Stomach (tissue), 8 donors: ENCODE measurements at regions not wholly inside any gene's neighbourhood (a gene's known extent, or its start where the extent isn't known, plus 50 kb on each side); places are given as distances from the start of the nearest gene placed in this dataset.

Experiments used
- DNase-seq, 2 donors: peaks; one replicate each; pipeline versions ENCODE4 v3.0.0 to v3.0.0-alpha.2; 2013 to 2019
- H3K27ac ChIP-seq, 5 donors: fragments of 200-600 bp in 4 of 5; sonication (generic) in 4 of 5; one replicate each; pipeline ENCODE4 v1.5.1; 2013 to 2019; ENCODE audit warnings: mild to moderate bottlenecking in 1 of 5, moderate library complexity in 1 of 5
- H3K27me3 ChIP-seq, 3 donors: fragments of 200-600 bp; sonication (generic); one replicate each; pipeline ENCODE4 v1.5.1; 2017 to 2019; ENCODE audit warnings: mixed run types in 1 of 3
- H3K36me3 ChIP-seq, 4 donors: fragments of 200-600 bp; sonication (generic); 1 replicate in 3 of 4; 2 replicates in 1 of 4; pipeline ENCODE4 v1.5.1; 2016 to 2019
- H3K4me1 ChIP-seq, 4 donors: fragments of 200-600 bp; sonication (generic); one replicate each; pipeline ENCODE4 v1.5.1; 2016 to 2019
- H3K4me3 ChIP-seq, 4 donors: fragments of 200-600 bp; sonication (generic) in 3 of 4; one replicate each; pipeline ENCODE4 v1.5.1; 2016 to 2019; ENCODE audit warnings: mild to moderate bottlenecking in 1 of 4
- H3K9me3 ChIP-seq, 4 donors: fragments of 200-600 bp; sonication (generic); one replicate each; pipeline ENCODE4 v1.5.1; 2016 to 2019
- EP300 ChIP-seq: sonication (generic); formaldehyde crosslinking; IDR thresholded peaks from one replicate; pipeline ENCODE4 v1.6.1; 2017; ENCODE audit warnings: antibody characterized with exemption
- POLR2A ChIP-seq, 4 donors: fragments of 450-650 bp; IDR thresholded peaks; one replicate each; pipeline ENCODE4 v1.6.1; 2016; ENCODE audit warnings: antibody characterized with exemption in 4 of 4, control low read depth in 2 of 4, mild to moderate bottlenecking in 1 of 4, moderate library complexity in 1 of 4
- POLR2AphosphoS5 ChIP-seq, 3 donors: sonication (generic); formaldehyde crosslinking; IDR thresholded peaks; one replicate each; pipeline ENCODE4 v1.6.1; 2016; ENCODE audit warnings: antibody characterized with exemption in 3 of 3
- WGBS, 5 donors: extraction: QIAGEN DNeasy Blood & Tissue Kit in 3 of 5; methylation state at CpG; one replicate each; pipeline versions ENCODE4 v1.1.5 to v1.1.7; 2013 to 2018; 5-methylcytosine and 5-hydroxymethylcytosine counted together
- intact Hi-C: fragments of 100-400 bp; cut with DNase I; formaldehyde crosslinking; loops from one replicate; pipeline ENCODE4 v1.15.1; 2023; ENCODE audit warnings: low total_unique reads
- TF ChIP-seq, protein P1 (sequence below), 7 experiments: fragments of 450-650 bp in 4 of 7; fragments of 200-600 bp in 3 of 7; sonication (generic) in 3 of 7; IDR thresholded peaks; one replicate each; pipeline ENCODE4 v1.5.1; 2016 to 2019; ENCODE audit warnings: antibody characterized with exemption in 7 of 7, control low read depth in 2 of 7, mild to moderate bottlenecking in 1 of 7
- donor health status: healthy with polysubstance abuse.
- donor health status: Bipolar disorder and iron deficiency.
- donor health status: healthy.

DNA sequence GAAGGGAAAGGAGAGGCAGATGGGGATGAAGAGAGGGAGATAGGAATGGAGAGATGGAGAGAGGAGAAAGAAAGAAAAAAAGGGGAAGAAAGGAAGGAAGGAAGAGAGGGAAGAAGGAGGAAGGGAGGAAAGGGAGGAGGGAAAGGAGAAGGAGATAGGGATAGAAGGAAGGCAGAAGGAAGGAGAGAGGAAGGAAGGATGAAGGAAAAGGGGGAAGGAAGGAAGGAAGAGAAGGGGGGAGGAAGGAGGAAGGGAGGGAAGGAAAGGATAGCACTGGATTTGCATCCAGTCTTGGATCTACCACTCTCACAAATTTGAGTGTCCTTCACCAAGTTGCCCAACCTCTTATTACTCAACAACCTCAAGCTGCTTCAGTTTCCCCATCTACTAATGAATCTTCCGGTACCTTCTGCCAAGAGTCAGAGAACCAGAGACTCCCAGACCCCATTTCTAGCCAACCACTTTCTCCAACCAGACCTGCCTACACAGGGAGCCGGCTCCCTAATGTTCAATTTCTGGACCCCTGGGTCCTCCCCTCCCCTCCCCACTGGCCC is 79.7 kb upstream of the FOXP4 start:
- H3K36me3 ChIP-seq = no peaks in the 10 kb centered on the region
- no peaks in the 10 kb centered on the region for H3K9me3 ChIP-seq
- DNase-seq = no peak
- no peak overlapping the region for H3K4me3 ChIP-seq
- peaks cover 0 to 70% (median 8%) of the 10 kb centered on the region in 3 donors for H3K27me3 ChIP-seq
- no peak overlapping the region for H3K27ac ChIP-seq
- WGBS, 5 donors = 44 to 62% (median 47%) methylated on average over 2 of the region's 2 CpGs
- TF ChIP-seq, protein P1, sequence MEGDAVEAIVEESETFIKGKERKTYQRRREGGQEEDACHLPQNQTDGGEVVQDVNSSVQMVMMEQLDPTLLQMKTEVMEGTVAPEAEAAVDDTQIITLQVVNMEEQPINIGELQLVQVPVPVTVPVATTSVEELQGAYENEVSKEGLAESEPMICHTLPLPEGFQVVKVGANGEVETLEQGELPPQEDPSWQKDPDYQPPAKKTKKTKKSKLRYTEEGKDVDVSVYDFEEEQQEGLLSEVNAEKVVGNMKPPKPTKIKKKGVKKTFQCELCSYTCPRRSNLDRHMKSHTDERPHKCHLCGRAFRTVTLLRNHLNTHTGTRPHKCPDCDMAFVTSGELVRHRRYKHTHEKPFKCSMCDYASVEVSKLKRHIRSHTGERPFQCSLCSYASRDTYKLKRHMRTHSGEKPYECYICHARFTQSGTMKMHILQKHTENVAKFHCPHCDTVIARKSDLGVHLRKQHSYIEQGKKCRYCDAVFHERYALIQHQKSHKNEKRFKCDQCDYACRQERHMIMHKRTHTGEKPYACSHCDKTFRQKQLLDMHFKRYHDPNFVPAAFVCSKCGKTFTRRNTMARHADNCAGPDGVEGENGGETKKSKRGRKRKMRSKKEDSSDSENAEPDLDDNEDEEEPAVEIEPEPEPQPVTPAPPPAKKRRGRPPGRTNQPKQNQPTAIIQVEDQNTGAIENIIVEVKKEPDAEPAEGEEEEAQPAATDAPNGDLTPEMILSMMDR (IDR thresholded peaks at IDR 0.05) = no peak
- no peak for TF ChIP-seq POLR2A (IDR thresholded peaks at IDR 0.05)
- no peak for TF ChIP-seq EP300
- TF ChIP-seq POLR2AphosphoS5 (IDR thresholded peaks at IDR 0.05) = no peak
- H3K4me1 ChIP-seq = peaks cover 11 to 38% (median 21%) of the 10 kb centered on the region in 4 donors
- intact Hi-C loops = no loop called here

DNA sequence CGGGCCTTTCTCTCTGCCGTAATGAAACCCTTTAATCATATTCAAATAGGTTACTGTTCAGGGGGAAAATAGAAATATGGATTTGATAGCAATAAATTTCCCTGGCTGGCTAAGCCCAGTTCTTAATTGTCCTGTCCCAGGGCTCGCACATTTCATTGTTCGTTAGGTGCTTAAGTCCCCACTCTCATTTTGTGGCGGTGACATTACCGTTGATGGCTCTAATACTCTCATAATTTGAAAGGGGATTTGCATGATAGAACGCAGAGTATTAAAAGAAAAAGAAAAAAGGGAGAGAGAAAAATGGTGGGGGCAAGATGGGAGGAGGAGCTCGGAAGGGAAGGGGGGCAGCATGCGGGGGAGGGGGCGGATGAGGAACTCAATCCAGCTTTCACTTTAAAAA is 79.1 kb upstream of the FOXP4 start:
- intact Hi-C loops = no loop called here
- 76 to 87% (median 79%) methylated on average over 10 of the region's 10 CpGs for WGBS, 5 donors

DNA sequence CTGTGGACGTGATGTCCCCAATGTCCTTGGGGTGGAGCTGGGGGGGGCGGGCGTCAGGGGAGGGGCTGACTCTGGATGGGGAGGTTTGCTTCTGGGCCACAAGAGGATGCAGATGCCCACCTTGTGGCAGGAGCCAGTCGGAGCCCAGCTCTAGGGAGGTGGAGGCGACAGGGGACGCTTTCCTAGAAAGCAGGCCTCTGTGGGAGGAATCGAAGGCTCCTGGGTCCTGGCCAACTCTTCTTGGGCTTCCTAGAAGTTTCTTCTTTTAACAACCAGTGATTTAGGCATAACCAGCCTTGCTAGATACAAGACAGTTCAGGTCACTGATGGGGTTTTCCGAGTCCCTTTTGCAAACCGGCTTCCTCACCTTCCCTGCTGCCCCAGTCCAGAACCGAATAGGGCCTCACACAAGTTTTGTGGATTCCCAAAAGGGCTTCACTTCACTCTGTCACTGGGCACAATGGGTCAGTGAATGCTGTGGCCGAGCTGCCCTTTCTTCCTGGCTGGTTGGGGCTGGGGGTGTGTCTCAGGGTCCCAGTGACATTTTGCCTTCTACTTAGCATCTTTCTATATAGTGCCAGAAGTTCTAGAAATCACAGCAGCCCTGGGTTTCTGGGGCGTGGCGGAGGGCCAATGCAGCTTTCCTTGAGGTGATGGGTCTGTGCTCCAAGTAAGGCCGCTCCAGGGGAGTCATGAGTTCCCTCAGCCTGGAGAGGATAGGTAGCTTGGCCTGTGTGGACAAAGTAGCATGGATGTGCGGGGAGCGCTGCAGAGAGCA is 78.4 kb upstream of the FOXP4 start:
- no peak overlapping the region for H3K27ac ChIP-seq
- no peak overlapping the region for H3K4me3 ChIP-seq
- peaks cover 11 to 30% (median 21%) of the 10 kb centered on the region in 4 donors for H3K4me1 ChIP-seq
- TF ChIP-seq, protein P1 (IDR thresholded peaks at IDR 0.05) = no peak
- TF ChIP-seq POLR2A (IDR thresholded peaks at IDR 0.05) (no peak), EP300 (no peak), POLR2AphosphoS5 (IDR thresholded peaks at IDR 0.05) (no peak)
- intact Hi-C loops = no loop called here
- H3K36me3 ChIP-seq = no peaks in the 10 kb centered on the region
- peaks cover 0 to 77% (median 8%) of the 10 kb centered on the region in 3 donors for H3K27me3 ChIP-seq
- DNase-seq = no peak
- no peaks in the 10 kb centered on the region for H3K9me3 ChIP-seq
- 80 to 88% (median 83%) methylated on average over 16 of the region's 16 CpGs for WGBS, 5 donors

More for the DNA sequence above, 79.1 kb upstream of the FOXP4 start:
- H3K27ac ChIP-seq = no peak overlapping the region
- H3K9me3 ChIP-seq = no peaks in the 10 kb centered on the region
- no peak for DNase-seq
- peaks cover 11 to 37% (median 21%) of the 10 kb centered on the region in 4 donors for H3K4me1 ChIP-seq
- no peak overlapping the region for H3K4me3 ChIP-seq
- no peaks in the 10 kb centered on the region for H3K36me3 ChIP-seq
- TF ChIP-seq EP300 = no peak
- no peak for TF ChIP-seq POLR2AphosphoS5 (IDR thresholded peaks at IDR 0.05)
- no peak for TF ChIP-seq POLR2A (IDR thresholded peaks at IDR 0.05)
- TF ChIP-seq, protein P1 (IDR thresholded peaks at IDR 0.05) = no peak
- peaks cover 0 to 76% (median 8%) of the 10 kb centered on the region in 3 donors for H3K27me3 ChIP-seq

DNA sequence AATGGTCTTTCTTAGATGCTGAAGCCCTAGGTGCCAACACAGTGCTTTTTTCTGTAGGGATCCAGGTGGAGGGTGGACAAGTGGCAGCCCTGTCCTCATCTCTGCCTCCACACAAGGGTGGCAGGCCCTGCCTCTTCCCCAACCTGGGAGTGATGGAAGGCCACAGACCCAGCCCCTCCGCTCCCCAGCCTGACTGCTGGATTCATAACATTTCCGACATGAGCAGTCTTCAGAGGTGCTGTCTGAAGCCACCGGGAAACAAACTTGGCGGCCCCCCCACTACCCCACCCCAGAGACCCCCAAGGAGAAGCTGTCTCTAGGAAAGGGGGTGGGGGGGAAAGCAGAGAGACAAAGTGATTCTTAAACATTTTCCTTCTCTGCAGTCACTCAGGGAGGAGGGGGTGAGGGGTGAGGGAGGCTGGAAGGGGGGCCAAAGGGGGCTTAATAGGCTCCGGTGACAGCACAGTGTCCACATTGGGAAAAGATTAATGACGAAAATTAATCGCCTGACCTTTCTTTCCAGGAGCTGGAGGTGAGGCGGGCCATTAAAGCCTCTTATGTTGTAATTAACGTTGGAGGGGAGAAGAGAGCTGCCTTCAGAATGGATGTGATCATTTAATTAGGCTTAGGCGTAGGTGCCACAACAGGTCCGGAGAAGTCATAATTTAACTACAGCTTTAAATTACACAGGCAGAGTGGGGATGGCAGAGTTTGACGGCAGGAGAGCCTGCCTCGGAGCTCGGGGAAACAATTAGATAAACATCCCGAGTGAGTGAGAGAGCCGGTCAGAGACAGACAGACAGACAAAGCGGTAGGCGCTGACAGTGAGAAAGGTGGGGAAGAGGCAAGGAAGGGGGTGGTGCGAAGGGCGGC is 76.8 kb upstream of the FOXP4 start:
- Histone ChIP-seq H3K36me3 (no peaks in the 10 kb centered on the region), H3K4me3 (peak overlapping the region; percentile 33 to 49 (median 37)), H3K4me1 (peaks cover 11 to 18% (median 18%) of the 10 kb centered on the region in 4 donors), H3K27me3 (peaks cover 0 to 69% (median 8%) of the 10 kb centered on the region in 3 donors), H3K27ac (no peak overlapping the region), H3K9me3 (no peaks in the 10 kb centered on the region)
- no peak for TF ChIP-seq EP300
- no peak for TF ChIP-seq POLR2AphosphoS5 (IDR thresholded peaks at IDR 0.05)
- no peak for TF ChIP-seq POLR2A (IDR thresholded peaks at IDR 0.05)
- TF ChIP-seq, protein P1 (IDR thresholded peaks at IDR 0.05) = no peak
- DNase-seq = no peak
- 38 to 48% (median 44%) methylated on average over 20 of the region's 20 CpGs for WGBS, 5 donors
- intact Hi-C loops = no loop called here
